PC-3 (cell line): ENCODE measurements at regions not wholly inside any gene's neighbourhood (a gene's known extent, or its start where the extent isn't known, plus 50 kb on each side); places are given as distances from the start of the nearest gene placed in this dataset.
"Not testable (repeated sequence)": the region's sequence is repeated elsewhere in the genome, so short reads cannot be mapped to it uniquely, and the experiment has no call there.

Source experiments
- EZH2 ChIP-seq: fragments of 300-600 bp; sonication (generic); IDR thresholded peaks from one replicate; pipeline ENCODE4 v1.6.1; 2017; ENCODE audit warnings: antibody characterized with exemption, mild to moderate bottlenecking, low read length; ENCODE audit not compliant: unreplicated experiment
- EZH2phosphoT487 ChIP-seq: fragments of 300-600 bp; sonication (generic); IDR thresholded peaks from 2 replicates; pipeline ENCODE4 v1.6.1; 2018; ENCODE audit warnings: mild to moderate bottlenecking, antibody characterized with exemption, low read length, borderline replicate concordance
- TF ChIP-seq, protein P1 (sequence below): fragments of 300-600 bp; sonication (generic); conservative IDR thresholded peaks from 2 replicates; pipeline ENCODE4 v1.5.1; 2017; ENCODE audit warnings: antibody characterized with exemption, low read depth, mild to moderate bottlenecking, low read length

DNA sequence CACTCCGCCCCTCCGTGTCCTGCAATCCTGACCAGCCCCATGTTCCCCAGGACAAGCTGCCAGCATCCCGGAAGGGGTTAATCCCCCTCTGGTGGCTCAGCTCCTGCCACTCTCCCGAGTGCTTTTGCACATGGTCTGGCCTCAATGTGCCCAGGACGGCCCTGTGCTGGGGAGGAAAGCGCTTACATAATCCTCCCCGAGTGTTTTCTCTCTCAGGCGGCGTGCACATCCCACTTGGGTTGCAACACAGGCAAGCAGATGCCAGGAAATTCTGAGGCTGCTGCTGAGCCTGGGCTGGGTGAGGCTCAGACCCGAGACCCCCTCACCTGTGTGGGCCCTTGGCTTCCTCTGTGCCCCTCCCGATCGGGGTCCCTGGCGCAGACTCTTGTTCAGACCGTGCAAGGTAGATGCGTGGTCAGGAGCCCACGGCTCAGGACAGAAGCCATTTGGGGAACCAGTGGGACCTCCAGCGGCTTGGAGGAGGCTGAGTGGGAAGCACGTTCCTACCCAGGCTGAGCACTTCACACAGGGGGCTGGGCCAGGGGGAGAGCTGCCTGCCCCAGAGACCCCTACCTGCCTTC is 144.7 kb downstream of the LAT start:
- TF ChIP-seq, protein P1, sequence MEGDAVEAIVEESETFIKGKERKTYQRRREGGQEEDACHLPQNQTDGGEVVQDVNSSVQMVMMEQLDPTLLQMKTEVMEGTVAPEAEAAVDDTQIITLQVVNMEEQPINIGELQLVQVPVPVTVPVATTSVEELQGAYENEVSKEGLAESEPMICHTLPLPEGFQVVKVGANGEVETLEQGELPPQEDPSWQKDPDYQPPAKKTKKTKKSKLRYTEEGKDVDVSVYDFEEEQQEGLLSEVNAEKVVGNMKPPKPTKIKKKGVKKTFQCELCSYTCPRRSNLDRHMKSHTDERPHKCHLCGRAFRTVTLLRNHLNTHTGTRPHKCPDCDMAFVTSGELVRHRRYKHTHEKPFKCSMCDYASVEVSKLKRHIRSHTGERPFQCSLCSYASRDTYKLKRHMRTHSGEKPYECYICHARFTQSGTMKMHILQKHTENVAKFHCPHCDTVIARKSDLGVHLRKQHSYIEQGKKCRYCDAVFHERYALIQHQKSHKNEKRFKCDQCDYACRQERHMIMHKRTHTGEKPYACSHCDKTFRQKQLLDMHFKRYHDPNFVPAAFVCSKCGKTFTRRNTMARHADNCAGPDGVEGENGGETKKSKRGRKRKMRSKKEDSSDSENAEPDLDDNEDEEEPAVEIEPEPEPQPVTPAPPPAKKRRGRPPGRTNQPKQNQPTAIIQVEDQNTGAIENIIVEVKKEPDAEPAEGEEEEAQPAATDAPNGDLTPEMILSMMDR = not testable (repeated sequence)
- not testable (repeated sequence) for TF ChIP-seq EZH2, EZH2phosphoT487
